ENCODE measurements at regions not wholly inside any gene's neighbourhood (a gene's known extent, or its start where the extent isn't known, plus 50 kb on each side); places are given as distances from the start of the nearest gene placed in this dataset.

DNA sequence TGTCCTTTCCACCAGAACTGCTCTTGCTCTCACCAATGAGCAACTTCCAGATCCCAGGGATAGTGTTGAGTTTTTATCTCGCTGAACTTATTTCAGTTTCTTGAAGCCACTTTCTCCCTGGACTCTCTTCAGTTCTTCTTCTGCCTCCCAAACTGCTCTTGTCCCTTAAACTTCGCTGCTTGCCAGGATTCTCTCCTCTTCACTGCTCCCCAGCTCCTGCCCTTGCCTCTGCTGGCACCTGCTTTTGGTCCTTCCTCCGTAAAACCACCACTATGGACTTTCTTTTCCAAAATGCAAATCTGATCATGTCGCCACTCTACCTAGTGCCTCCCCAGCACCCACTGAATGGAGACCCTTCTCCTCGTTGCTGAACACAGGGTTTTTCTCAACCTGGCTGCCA is 92.8 kb upstream of the PALS2 start:
- TF ChIP-seq SIN3A (IDR thresholded peaks at IDR 0.05; ENCODE audit: borderline replicate concordance, insufficient read depth, low read length) = no peak
- TF ChIP-seq, protein P1, sequence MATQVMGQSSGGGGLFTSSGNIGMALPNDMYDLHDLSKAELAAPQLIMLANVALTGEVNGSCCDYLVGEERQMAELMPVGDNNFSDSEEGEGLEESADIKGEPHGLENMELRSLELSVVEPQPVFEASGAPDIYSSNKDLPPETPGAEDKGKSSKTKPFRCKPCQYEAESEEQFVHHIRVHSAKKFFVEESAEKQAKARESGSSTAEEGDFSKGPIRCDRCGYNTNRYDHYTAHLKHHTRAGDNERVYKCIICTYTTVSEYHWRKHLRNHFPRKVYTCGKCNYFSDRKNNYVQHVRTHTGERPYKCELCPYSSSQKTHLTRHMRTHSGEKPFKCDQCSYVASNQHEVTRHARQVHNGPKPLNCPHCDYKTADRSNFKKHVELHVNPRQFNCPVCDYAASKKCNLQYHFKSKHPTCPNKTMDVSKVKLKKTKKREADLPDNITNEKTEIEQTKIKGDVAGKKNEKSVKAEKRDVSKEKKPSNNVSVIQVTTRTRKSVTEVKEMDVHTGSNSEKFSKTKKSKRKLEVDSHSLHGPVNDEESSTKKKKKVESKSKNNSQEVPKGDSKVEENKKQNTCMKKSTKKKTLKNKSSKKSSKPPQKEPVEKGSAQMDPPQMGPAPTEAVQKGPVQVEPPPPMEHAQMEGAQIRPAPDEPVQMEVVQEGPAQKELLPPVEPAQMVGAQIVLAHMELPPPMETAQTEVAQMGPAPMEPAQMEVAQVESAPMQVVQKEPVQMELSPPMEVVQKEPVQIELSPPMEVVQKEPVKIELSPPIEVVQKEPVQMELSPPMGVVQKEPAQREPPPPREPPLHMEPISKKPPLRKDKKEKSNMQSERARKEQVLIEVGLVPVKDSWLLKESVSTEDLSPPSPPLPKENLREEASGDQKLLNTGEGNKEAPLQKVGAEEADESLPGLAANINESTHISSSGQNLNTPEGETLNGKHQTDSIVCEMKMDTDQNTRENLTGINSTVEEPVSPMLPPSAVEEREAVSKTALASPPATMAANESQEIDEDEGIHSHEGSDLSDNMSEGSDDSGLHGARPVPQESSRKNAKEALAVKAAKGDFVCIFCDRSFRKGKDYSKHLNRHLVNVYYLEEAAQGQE (IDR thresholded peaks at IDR 0.05; ENCODE audit: insufficient read depth in 1 of 2, low read depth in 2 of 2, low read length in 2 of 2) = no peak

Data from PFSK-1 (cell line).